GM12891 (cell line): ENCODE measurements at regions not wholly inside any gene's neighbourhood (a gene's known extent, or its start where the extent isn't known, plus 50 kb on each side); places are given as distances from the start of the nearest gene placed in this dataset.
"Not testable (repeated sequence)": the region's sequence is repeated elsewhere in the genome, so short reads cannot be mapped to it uniquely, and the experiment has no call there.

Source experiments
- DNase-seq: peaks from one replicate; pipeline ENCODE4 v3.0.0; 2011; ENCODE audit warnings: low spot score; ENCODE audit not compliant: insufficient read length
- FAIRE-seq: peaks from 2 replicates; lab custom pipeline; 2011; peaks lifted over from hg19 to GRCh38; lab: Jason Lieb, UNC
- PAX5 ChIP-seq: IDR thresholded peaks from 2 replicates; pipeline ENCODE4 v1.6.1; 2011; ENCODE audit warnings: low read length, moderate library complexity, mild to moderate bottlenecking; ENCODE audit not compliant: insufficient read depth, severe bottlenecking
- POLR2A ChIP-seq: IDR thresholded peaks from 2 replicates; pipeline ENCODE4 v1.6.1; 2011; ENCODE audit warnings: low read depth, low read length, control low read depth
- POLR2AphosphoS5 ChIP-seq: IDR thresholded peaks from 2 replicates; pipeline ENCODE4 v1.6.1; 2011; ENCODE audit warnings: low read depth, low read length, control low read depth
- POU2F2 ChIP-seq: IDR thresholded peaks from 2 replicates; pipeline ENCODE4 v1.6.1; 2011; ENCODE audit warnings: low read depth, mild to moderate bottlenecking, control low read depth, low read length, moderate library complexity
- SPI1 ChIP-seq: IDR thresholded peaks from 2 replicates; pipeline ENCODE4 v1.6.1; 2011; ENCODE audit warnings: low read depth, low read length, control low read depth
- TAF1 ChIP-seq: IDR thresholded peaks from 2 replicates; pipeline ENCODE4 v1.6.1; 2011; ENCODE audit warnings: low read depth, low read length, control low read depth

DNA sequence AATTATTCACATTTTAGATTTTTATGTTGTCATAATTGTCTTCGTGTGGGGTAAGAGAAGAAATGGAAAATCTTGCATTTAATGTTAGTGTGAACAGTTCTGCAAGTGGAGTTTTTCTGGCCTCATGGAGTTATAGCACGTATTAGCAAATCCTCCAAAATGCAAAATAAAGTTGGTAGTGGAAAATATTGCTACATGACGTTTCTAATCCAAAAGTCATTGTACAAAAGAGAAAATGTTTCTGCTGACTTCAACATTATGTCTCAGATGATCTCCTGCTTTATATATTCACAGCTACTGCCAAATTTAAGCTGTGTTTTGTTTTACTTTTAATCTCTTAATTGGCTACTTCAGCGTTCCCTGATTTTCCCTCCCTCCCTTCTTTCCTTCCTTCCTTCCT lies 1804.0 kb upstream of the RAG2 start:
- no peak for TF ChIP-seq TAF1
- no peak for TF ChIP-seq POLR2AphosphoS5
- TF ChIP-seq POLR2A = no peak
- no peak for TF ChIP-seq PAX5
- no peak for TF ChIP-seq SPI1
- no peak for TF ChIP-seq POU2F2
- DNase-seq (no peak), FAIRE-seq (no peak)

DNA sequence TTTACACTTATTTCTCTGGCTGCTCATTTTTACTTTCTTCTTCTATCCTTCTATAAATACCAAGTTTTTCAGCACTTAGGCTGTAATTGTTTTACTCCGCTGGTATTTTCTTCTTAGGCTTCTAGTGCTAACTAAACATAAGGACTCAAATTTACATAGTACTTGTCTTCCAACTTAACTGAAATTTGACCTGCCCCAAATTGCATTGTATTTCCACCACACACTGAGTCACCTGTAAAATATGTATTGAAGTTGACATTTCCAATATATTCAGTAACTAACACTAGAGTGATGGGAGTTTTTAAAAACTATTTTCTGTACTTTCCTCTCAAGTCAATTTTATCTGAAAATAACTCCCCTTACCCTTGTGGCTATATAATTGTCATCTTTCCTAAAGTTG lies 1794.1 kb upstream of the RAG2 start:
- DNase-seq (no peak), FAIRE-seq (no peak)
- TF ChIP-seq PAX5 = no peak
- TF ChIP-seq POU2F2 = no peak
- TF ChIP-seq SPI1 = no peak

DNA sequence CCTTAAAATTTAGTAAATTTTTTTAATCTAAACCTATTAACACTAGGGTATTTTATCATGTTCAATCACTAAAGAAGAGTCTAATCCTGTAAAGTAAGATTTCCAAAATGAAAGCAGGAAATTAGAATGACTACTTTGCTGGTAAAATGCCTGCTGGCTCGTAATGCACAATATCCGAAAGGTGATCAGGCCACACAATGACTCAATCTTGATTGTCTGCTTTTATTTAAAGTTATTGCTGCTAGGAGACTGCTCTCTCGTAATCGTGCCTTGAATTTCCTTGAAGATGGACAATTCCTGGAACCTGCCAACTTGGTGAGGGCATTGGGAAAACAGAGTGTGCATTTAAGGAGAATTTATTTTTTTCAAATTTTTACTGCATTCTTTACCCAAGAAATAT lies 1786.5 kb upstream of the RAG2 start:
- no peak for DNase-seq
- FAIRE-seq = no peak
- no peak for TF ChIP-seq PAX5
- TF ChIP-seq SPI1 = no peak

DNA sequence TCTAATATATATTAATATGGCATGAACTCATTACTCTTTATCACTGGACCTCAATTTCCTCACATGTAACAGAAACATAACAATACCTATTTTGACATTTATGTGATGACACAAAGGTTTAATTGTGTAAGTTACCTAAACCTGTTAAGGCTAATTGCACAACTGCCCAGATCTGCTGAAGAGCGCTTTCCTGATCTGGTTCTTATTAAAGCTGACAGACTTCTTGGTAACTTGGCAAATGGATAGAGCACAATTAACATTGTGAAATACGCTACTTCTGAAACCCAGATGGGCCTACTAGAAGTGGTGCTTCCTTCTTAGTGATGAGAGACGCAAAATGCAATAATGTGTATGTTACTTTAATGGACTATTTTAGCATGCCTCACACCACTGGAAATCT lies 1767.2 kb upstream of the RAG2 start:
- no peak for TF ChIP-seq TAF1
- FAIRE-seq (no peak), DNase-seq (no peak)

DNA sequence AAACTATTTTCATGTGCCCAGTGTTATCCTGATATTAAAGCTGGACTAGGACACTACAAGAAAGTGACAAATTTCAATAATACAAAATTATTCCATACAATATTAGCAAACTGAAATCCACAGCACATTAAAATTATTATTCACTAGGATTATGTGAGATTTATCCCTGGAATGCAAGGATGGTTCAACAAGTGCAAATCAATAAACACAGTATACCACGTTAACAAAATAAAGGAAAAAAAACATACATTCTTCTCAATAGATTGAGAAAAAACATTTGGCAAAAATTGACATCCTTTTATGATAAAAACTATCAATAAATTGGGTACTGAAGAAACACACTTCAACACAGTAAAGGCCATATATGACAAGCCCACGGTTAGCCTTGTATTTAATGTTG lies 1758.2 kb upstream of the RAG2 start:
- FAIRE-seq (no peak), DNase-seq (no peak)
- no peak for TF ChIP-seq POLR2AphosphoS5
- TF ChIP-seq POU2F2 = no peak
- TF ChIP-seq POLR2A = no peak
- TF ChIP-seq TAF1 = no peak
- TF ChIP-seq SPI1 = no peak

DNA sequence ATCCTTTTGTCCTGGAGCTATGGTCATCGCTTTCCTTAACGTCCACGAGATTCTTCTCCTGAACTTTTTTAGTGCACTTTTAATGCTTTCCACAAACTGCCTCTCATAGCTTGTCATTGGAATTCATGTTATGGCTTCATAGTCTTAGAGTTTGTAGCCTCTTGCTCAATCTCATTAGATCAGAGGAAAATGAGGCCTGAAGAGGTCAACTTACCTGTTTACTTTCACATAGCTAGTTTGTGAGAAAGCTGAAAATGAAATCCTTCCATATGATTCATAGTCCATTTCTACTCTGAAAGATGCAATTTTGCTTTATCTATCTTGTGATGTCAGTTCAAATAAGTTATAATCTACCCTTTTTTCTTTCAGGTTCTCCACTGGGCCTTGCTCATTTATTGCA lies 1747.2 kb upstream of the RAG2 start:
- DNase-seq = no peak
- FAIRE-seq = no peak
- TF ChIP-seq POLR2A = no peak
- no peak for TF ChIP-seq POU2F2
- TF ChIP-seq PAX5 = no peak
- TF ChIP-seq SPI1 = no peak
- TF ChIP-seq POLR2AphosphoS5 = no peak
- TF ChIP-seq TAF1 = no peak

DNA sequence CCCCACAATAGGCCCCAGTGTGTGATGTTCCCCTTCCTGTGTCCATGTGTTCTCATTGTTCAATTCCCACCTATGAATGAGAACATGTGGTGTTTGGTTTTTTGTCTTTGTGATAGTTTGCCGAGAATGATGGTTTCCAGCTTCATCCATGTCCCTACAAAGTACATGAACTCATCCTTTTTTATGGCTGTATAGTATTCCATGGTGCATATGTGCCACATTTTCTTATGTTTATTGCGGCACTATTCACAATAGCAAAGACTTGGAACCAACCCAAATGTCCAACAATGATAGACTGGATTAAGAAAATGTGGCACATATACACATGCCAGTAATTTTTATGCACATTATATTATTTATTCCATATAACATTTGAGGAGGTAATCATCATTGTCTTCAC lies 1743.6 kb upstream of the RAG2 start:
- not testable (repeated sequence) for DNase-seq, FAIRE-seq

DNA sequence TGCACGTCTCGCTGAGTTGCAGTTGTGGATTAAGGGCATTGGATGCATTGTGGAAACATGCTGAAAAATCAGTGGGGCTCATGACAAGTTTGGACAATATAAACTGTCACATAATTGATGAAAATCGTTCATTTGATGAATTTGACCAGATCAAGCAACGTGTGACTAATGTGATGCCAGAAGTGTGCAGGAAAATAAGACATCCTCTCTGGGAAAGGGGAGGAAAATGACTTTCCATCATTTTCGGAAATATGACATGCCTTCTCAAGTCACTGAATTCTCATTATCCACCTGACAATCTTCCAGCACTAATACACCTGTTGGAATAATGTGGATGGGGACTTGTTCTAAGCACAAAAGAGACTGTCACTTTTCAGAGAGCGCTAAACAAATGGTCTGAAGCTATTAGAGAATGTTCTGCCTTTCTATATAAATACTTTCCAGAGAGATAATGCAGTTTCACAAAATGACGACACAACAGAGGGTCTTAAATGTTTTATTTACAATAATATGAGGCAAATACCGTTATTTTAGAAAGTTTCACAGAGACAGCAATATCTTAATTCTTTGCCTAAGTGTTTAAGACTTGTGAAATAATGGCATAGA lies 1741.9 kb upstream of the RAG2 start:
- TF ChIP-seq POU2F2 (no peak), POLR2A (no peak), PAX5 (no peak), TAF1 (no peak), POLR2AphosphoS5 (no peak), SPI1 (no peak)
- no peak for DNase-seq
- no peak for FAIRE-seq

DNA sequence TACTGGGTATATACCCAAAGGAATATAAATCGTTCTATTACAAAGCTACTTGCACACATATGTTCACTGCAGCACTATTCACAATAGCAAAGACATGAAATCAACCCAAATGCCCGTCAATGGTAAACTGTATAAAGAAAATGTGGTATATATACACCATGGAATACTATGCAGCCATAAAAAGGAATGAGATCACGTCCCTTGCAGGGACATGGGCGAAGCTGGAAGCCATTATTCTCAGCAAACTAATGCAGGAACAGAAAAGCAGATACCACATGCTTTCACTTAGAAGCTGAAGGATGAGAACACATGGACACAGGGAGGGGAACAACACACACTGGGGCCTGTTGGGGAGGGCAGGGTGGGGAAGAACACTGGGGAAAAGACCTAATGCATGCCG lies 1740.0 kb upstream of the RAG2 start:
- not testable (repeated sequence) for FAIRE-seq, DNase-seq

DNA sequence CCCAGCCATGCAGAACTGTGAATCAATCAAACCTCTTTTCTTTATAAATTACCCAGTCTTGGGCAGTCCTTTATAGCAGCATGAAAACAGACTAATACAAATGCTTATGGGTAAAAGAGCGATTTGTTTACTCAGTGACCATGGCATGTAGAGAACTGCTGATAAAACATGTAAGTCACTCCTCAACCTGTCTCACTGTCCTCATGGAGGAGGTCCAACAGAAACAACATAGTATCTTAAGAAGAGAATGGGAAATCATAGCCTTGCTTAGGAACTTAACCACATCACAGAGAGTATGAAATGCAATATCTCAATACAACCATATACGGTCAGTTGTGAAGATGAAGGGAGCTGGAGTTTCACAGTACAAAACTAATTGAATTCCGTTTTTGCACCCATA lies 1734.0 kb upstream of the RAG2 start:
- DNase-seq (no peak), FAIRE-seq (no peak)
- TF ChIP-seq PAX5 (no peak), POU2F2 (no peak), POLR2A (no peak), POLR2AphosphoS5 (no peak), TAF1 (no peak), SPI1 (no peak)

DNA sequence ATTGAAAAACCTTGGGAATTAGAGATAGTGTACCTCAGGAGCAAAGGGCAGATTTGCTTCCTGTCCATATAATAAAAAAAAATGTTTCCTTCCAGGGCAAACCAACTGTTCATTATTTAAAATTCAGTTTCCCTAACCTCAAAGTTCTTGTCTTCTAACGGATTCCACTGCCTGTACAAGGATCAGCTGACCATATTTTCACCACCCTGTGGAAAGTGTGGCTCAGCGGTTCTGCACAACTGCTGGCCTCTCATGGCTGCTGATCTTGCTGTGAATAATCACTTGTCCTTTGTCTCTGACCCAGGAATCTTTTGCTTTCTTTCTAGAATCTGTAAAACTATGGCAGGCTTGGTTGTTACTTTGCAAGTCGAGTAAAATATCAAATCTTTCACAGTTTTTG lies 1732.5 kb upstream of the RAG2 start:
- DNase-seq (no peak), FAIRE-seq (no peak)
- TF ChIP-seq POLR2AphosphoS5 (no peak), POU2F2 (no peak), POLR2A (no peak), TAF1 (no peak), SPI1 (no peak), PAX5 (no peak)
